ENCODE measurements at regions not wholly inside any gene's neighbourhood (a gene's known extent, or its start where the extent isn't known, plus 50 kb on each side); places are given as distances from the start of the nearest gene placed in this dataset.

DNA sequence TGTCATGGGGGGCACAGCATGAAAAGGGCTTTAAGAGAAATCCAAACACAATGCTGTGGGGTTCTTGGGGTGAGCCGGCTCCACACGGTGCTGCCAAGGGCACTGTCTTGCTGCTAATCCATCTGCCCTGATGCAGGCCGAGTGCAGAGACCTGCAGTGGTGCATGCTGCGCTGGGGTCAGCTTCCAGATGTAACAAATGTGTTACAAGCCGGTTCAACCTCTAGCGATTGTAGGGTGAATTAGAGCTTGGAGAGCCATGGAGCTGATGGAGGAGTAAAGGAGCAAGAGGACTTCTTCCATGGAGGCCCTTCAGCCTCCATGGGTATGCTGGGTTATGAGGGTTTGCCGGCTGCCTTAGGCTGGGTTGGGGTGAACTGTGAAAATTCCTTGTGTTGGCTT is 402.3 kb downstream of the TYW1 start:
- Histone ChIP-seq H3K27me3 (ENCODE audit: low read depth, low read length) (peaks cover 3% of the 10 kb centered on the region; the same call in 1 of the 2 replicates), H3K27ac (ENCODE audit: low read length) (no peak overlapping the region), H2AFZ (ENCODE audit: low read depth, low read length) (no peak overlapping the region), H3K79me2 (ENCODE audit: low read length) (no peaks in the 10 kb centered on the region), H3K4me3 (ENCODE audit: low read length) (no peak overlapping the region), H3K4me2 (ENCODE audit: low read length) (no peak overlapping the region), H3K36me3 (replicated peaks; ENCODE audit: low read depth, low read length) (no peaks in the 10 kb centered on the region), H4K20me1 (ENCODE audit: insufficient read depth, low read length) (no peaks in the 10 kb centered on the region), H3K4me1 (ENCODE audit: low read length) (no peaks in the 10 kb centered on the region), H3K9ac (ENCODE audit: low read length) (no peak overlapping the region), H3K9me3 (ENCODE audit: insufficient read depth, low read length) (no peaks in the 10 kb centered on the region)
- TF ChIP-seq, protein P1, sequence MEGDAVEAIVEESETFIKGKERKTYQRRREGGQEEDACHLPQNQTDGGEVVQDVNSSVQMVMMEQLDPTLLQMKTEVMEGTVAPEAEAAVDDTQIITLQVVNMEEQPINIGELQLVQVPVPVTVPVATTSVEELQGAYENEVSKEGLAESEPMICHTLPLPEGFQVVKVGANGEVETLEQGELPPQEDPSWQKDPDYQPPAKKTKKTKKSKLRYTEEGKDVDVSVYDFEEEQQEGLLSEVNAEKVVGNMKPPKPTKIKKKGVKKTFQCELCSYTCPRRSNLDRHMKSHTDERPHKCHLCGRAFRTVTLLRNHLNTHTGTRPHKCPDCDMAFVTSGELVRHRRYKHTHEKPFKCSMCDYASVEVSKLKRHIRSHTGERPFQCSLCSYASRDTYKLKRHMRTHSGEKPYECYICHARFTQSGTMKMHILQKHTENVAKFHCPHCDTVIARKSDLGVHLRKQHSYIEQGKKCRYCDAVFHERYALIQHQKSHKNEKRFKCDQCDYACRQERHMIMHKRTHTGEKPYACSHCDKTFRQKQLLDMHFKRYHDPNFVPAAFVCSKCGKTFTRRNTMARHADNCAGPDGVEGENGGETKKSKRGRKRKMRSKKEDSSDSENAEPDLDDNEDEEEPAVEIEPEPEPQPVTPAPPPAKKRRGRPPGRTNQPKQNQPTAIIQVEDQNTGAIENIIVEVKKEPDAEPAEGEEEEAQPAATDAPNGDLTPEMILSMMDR (IDR thresholded peaks at IDR 0.05; ENCODE audit: low read depth, low read length) = no peak
- TF ChIP-seq EZH2phosphoT487 (IDR thresholded peaks at IDR 0.05; ENCODE audit: low read depth) = no peak

DNA sequence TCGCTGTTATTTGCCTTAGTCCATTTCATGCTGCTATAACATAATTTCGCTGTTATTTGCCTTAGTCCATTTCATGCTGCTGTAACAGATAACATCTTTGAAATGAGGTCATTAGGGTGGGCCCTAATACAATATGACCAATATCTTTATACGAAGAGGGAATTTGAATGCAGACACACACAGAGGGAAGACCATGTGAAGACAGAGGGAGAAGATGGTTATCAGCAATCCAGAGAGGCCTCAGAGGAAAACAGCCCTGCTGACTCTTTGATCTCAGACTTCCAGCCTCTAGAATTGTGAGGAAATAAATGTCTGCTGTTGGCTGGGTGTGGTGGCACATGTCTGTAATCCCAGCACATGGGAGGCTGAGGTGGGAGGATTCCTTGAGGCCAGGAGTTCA is 404.9 kb downstream of the TYW1 start:
- H3K9me3 ChIP-seq (ENCODE audit: insufficient read depth, low read length) = no peaks in the 10 kb centered on the region
- H3K27ac ChIP-seq (ENCODE audit: low read length) = no peak overlapping the region
- H3K27me3 ChIP-seq (ENCODE audit: low read depth, low read length) = peaks cover 3% of the 10 kb centered on the region; the same call in 1 of the 2 replicates
- no peak overlapping the region for H3K9ac ChIP-seq (ENCODE audit: low read length)
- TF ChIP-seq, protein P1 (IDR thresholded peaks at IDR 0.05; ENCODE audit: low read depth, low read length) = no peak
- TF ChIP-seq EZH2phosphoT487 (IDR thresholded peaks at IDR 0.05; ENCODE audit: low read depth) = no peak
- no peaks in the 10 kb centered on the region for H3K79me2 ChIP-seq (ENCODE audit: low read length)
- H2AFZ ChIP-seq (ENCODE audit: low read depth, low read length) = no peak overlapping the region
- no peak overlapping the region for H3K4me2 ChIP-seq (ENCODE audit: low read length)
- H3K36me3 ChIP-seq (replicated peaks; ENCODE audit: low read depth, low read length) = no peaks in the 10 kb centered on the region
- H3K4me1 ChIP-seq (ENCODE audit: low read length) = no peaks in the 10 kb centered on the region
- no peaks in the 10 kb centered on the region for H4K20me1 ChIP-seq (ENCODE audit: insufficient read depth, low read length)
- no peak overlapping the region for H3K4me3 ChIP-seq (ENCODE audit: low read length)

DNA sequence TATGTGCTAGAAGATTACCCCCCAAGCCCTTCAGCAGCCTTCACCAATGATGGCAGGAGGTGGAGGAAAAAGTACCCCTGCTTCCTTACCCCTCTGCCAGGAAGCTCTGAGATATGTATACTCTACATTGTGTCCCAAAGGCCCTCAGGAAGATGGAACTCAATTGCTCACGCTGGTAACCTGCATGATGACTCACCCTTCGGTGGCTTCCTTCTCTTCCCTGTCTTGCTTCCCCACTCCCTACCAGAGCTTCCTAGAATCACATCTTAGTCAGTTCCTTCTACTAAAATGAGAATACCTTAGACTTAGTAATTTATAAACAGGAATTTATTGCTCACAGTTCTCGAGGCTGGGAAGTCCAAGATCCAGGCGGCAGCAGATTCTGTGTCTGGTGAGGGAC is 405.6 kb downstream of the TYW1 start:
- no peaks in the 10 kb centered on the region for H4K20me1 ChIP-seq (ENCODE audit: insufficient read depth, low read length)
- no peaks in the 10 kb centered on the region for H3K79me2 ChIP-seq (ENCODE audit: low read length)
- H3K36me3 ChIP-seq (replicated peaks; ENCODE audit: low read depth, low read length) = no peaks in the 10 kb centered on the region
- H3K4me3 ChIP-seq (ENCODE audit: low read length) = no peak overlapping the region
- no peak overlapping the region for H3K4me2 ChIP-seq (ENCODE audit: low read length)
- no peak overlapping the region for H2AFZ ChIP-seq (ENCODE audit: low read depth, low read length)
- TF ChIP-seq, protein P1 (IDR thresholded peaks at IDR 0.05; ENCODE audit: low read depth, low read length) = no peak
- TF ChIP-seq EZH2phosphoT487 (IDR thresholded peaks at IDR 0.05; ENCODE audit: low read depth) = no peak
- no peaks in the 10 kb centered on the region for H3K9me3 ChIP-seq (ENCODE audit: insufficient read depth, low read length)
- no peak overlapping the region for H3K27ac ChIP-seq (ENCODE audit: low read length)
- H3K27me3 ChIP-seq (ENCODE audit: low read depth, low read length) = peaks cover 3% of the 10 kb centered on the region; the same call in 1 of the 2 replicates
- H3K4me1 ChIP-seq (ENCODE audit: low read length) = no peaks in the 10 kb centered on the region
- H3K9ac ChIP-seq (ENCODE audit: low read length) = no peak overlapping the region

DNA sequence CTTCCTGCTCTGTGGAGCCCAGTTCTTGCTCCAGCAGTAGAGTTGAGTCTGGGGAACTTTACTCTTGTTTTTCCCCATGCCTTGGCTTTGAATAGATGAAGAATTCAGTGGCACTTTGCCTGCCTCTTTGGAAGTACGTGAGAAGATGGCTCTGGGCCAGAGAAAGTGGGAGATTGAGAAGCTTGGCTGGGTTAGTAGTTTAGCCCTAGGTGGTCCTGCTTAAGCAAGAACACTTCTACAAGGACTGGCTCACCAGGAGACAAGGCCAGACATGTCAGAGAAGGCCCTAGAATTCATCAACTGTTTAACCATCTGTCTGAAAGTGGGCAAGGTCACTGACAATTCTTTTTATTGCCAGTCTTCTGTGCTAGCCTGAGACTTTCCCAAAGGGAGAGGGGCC is 410.3 kb downstream of the TYW1 start:
- H3K9me3 ChIP-seq (ENCODE audit: insufficient read depth, low read length) = no peaks in the 10 kb centered on the region
- no peak overlapping the region for H3K9ac ChIP-seq (ENCODE audit: low read length)
- no peaks in the 10 kb centered on the region for H4K20me1 ChIP-seq (ENCODE audit: insufficient read depth, low read length)
- H3K4me3 ChIP-seq (ENCODE audit: low read length) = no peak overlapping the region
- H3K27me3 ChIP-seq (ENCODE audit: low read depth, low read length) = no peaks in the 10 kb centered on the region
- no peak for TF ChIP-seq EZH2phosphoT487 (IDR thresholded peaks at IDR 0.05; ENCODE audit: low read depth)
- TF ChIP-seq, protein P1 (IDR thresholded peaks at IDR 0.05; ENCODE audit: low read depth, low read length) = no peak
- no peaks in the 10 kb centered on the region for H3K4me1 ChIP-seq (ENCODE audit: low read length)
- H3K27ac ChIP-seq (ENCODE audit: low read length) = no peak overlapping the region
- H3K36me3 ChIP-seq (replicated peaks; ENCODE audit: low read depth, low read length) = no peaks in the 10 kb centered on the region
- H3K4me2 ChIP-seq (ENCODE audit: low read length) = no peak overlapping the region
- H3K79me2 ChIP-seq (ENCODE audit: low read length) = no peaks in the 10 kb centered on the region
- H2AFZ ChIP-seq (ENCODE audit: low read depth, low read length) = no peak overlapping the region

Data from OCI-LY3 (cell line).